IMR-90 (cell line): ENCODE measurements at regions not wholly inside any gene's neighbourhood (a gene's known extent, or its start where the extent isn't known, plus 50 kb on each side); places are given as distances from the start of the nearest gene placed in this dataset.
A peak's percentile ranks its signal among the peaks of the same experiment; 100 is the strongest.

Experiments
- ATAC-seq: fragments of 200-7000 bp; cut with Tn5 transposase; 2 replicates; pipeline ENCODE4 v1.9.1; 2020; ENCODE audit warnings: low read depth, mild to moderate bottlenecking, moderate library complexity
- BruUV-seq: library from RNA; stranded (reverse); fragments of 400-500 nt; replicated peaks from 2 replicates; lab custom pipeline; 2021; lab: Mats Ljungman, UMichigan
- CTCF ChIA-PET: fragments of 300-600 bp; formaldehyde crosslinking; extraction: SDS; loops from one replicate; lab custom pipeline; 2021; ENCODE audit warnings: antibody characterized with exemption; lab: Yijun Ruan, JAX
- POLR2A ChIA-PET: fragments of 300-600 bp; sonication (Branson Sonifier 250); formaldehyde crosslinking; loops from one replicate; lab custom pipeline; 2022; ENCODE audit warnings: antibody characterized with exemption; ENCODE audit not compliant: unreplicated experiment; lab: Charles Lee
- DNase-seq: peaks from one replicate; pipeline ENCODE4 v3.0.0; 2013
- H2AFZ ChIP-seq: replicated peaks from 2 replicates; pipeline ENCODE3; 2013; ENCODE audit warnings: low read length, mild to moderate bottlenecking; ENCODE audit not compliant: poor library complexity
- H2AK5ac ChIP-seq: 2 replicates; pipeline ENCODE4 v1.6.1; 2013; ENCODE audit warnings: low read depth, low read length, inconsistent platforms
- H2AK9ac ChIP-seq: replicated peaks from 2 replicates; pipeline ENCODE3; 2013; ENCODE audit warnings: mild to moderate bottlenecking, low read depth, low read length, moderate library complexity; ENCODE audit not compliant: poor library complexity
- H2BK120ac ChIP-seq: 2 replicates; pipeline ENCODE4 v1.6.1; 2013; ENCODE audit warnings: low read depth, low read length, inconsistent platforms
- H2BK15ac ChIP-seq: 3 replicates; pipeline ENCODE4 v1.6.1; 2013; ENCODE audit warnings: low read depth, low read length, inconsistent platforms
- H2BK20ac ChIP-seq: 2 replicates; pipeline ENCODE4 v1.6.1; 2013; ENCODE audit warnings: low read depth, mild to moderate bottlenecking, inconsistent platforms, low read length, moderate library complexity
- H2BK5ac ChIP-seq: 2 replicates; pipeline ENCODE4 v1.6.1; 2013; ENCODE audit warnings: mild to moderate bottlenecking, low read depth, low read length, inconsistent platforms; ENCODE audit not compliant: poor library complexity, severe bottlenecking
- H3K14ac ChIP-seq: replicated peaks from 2 replicates; pipeline ENCODE4 v1.6.1; 2013; ENCODE audit warnings: low read depth, low read length, inconsistent platforms
- H3K18ac ChIP-seq: 2 replicates; pipeline ENCODE4 v1.6.1; 2013; ENCODE audit warnings: low read depth, low read length, control low read depth
- H3K23ac ChIP-seq: 2 replicates; pipeline ENCODE4 v1.6.1; 2013; ENCODE audit warnings: low read depth, low read length, inconsistent platforms
- H3K27ac ChIP-seq: 2 replicates; pipeline ENCODE4 v1.5.1; 2013; ENCODE audit warnings: mild to moderate bottlenecking, control low read depth, low read length; ENCODE audit not compliant: insufficient read depth
- H3K27me3 ChIP-seq: 2 replicates; pipeline ENCODE4 v1.6.1; 2013; ENCODE audit warnings: low read length; ENCODE audit not compliant: control insufficient read depth, insufficient read depth
- H3K36me3 ChIP-seq: 2 replicates; pipeline ENCODE4 v1.6.1; 2013; ENCODE audit warnings: low read length, mixed read lengths; ENCODE audit not compliant: control insufficient read depth, insufficient read depth
- H3K4ac ChIP-seq: 2 replicates; pipeline ENCODE4 v1.6.1; 2013; ENCODE audit warnings: low read depth, low read length, inconsistent platforms
- H3K4me1 ChIP-seq: 2 replicates; pipeline ENCODE4 v1.6.1; 2013; ENCODE audit warnings: low read length, mixed read lengths; ENCODE audit not compliant: control insufficient read depth, insufficient read depth
- H3K4me2 ChIP-seq: 2 replicates; pipeline ENCODE4 v1.6.1; 2013; ENCODE audit warnings: low read depth, mild to moderate bottlenecking, control low read depth, low read length, moderate library complexity
- H3K4me3 ChIP-seq: 2 replicates; pipeline ENCODE4 v1.5.1; 2013; ENCODE audit warnings: low read depth, mild to moderate bottlenecking, control low read depth, low read length, moderate library complexity; ENCODE audit not compliant: insufficient read depth
- H3K56ac ChIP-seq: 2 replicates; pipeline ENCODE4 v1.6.1; 2013; ENCODE audit warnings: low read length, inconsistent platforms; ENCODE audit not compliant: insufficient read depth; ENCODE audit errors: extremely low read depth
- H3K79me1 ChIP-seq, 2 experiments: 2 replicates each; pipeline ENCODE4 v1.6.1; 2013; ENCODE audit warnings: low read length in 2 of 2, inconsistent platforms in 1 of 2, low read depth in 1 of 2
- H3K9ac ChIP-seq: 2 replicates; pipeline ENCODE4 v1.6.1; 2013; ENCODE audit warnings: low read depth, low read length, control low read depth
- H3K9me1 ChIP-seq: 2 replicates; pipeline ENCODE4 v1.6.1; 2013; ENCODE audit warnings: low read length, inconsistent platforms; ENCODE audit not compliant: insufficient read depth
- H3K9me3 ChIP-seq: 2 replicates; pipeline ENCODE4 v1.6.1; 2013; ENCODE audit warnings: low read length; ENCODE audit not compliant: control insufficient read depth, insufficient read depth
- H4K20me1 ChIP-seq: 2 replicates; pipeline ENCODE4 v1.6.1; 2013; ENCODE audit warnings: low read length, inconsistent platforms; ENCODE audit not compliant: insufficient read depth
- H4K5ac ChIP-seq: 2 replicates; pipeline ENCODE4 v1.6.1; 2013; ENCODE audit warnings: mild to moderate bottlenecking, low read depth, low read length, control low read depth
- H4K8ac ChIP-seq, 2 experiments: 2 replicates each; pipeline ENCODE4 v1.6.1; 2013; ENCODE audit warnings: low read depth in 2 of 2, low read length in 2 of 2, control low read depth in 1 of 2, inconsistent platforms in 1 of 2
- H4K91ac ChIP-seq: 2 replicates; pipeline ENCODE4 v1.6.1; 2013; ENCODE audit warnings: low read depth, low read length, inconsistent platforms; ENCODE audit not compliant: insufficient read depth
- CEBPB ChIP-seq: IDR thresholded peaks from 2 replicates; pipeline ENCODE4 v1.6.1; 2012; ENCODE audit warnings: low read depth, low read length, improper control_type of control experiment
- CHD1 ChIP-seq: IDR thresholded peaks from 2 replicates; pipeline ENCODE4 v1.6.1; 2012; ENCODE audit warnings: low read depth, low read length, improper control_type of control experiment
- CTCF ChIP-seq: conservative IDR thresholded peaks from 2 replicates; pipeline ENCODE4 v1.5.1; 2012; ENCODE audit warnings: mild to moderate bottlenecking, low read depth, low read length, improper control_type of control experiment
- FOS ChIP-seq: fragments of 150-350 bp; IDR thresholded peaks from 2 replicates; pipeline ENCODE4 v1.6.1; 2016; ENCODE audit warnings: low read depth, low read length
- MAZ ChIP-seq: IDR thresholded peaks from 2 replicates; pipeline ENCODE4 v1.6.1; 2012; ENCODE audit warnings: low read depth, mild to moderate bottlenecking, low read length, improper control_type of control experiment, moderate library complexity, borderline replicate concordance
- MXI1 ChIP-seq: IDR thresholded peaks from 2 replicates; pipeline ENCODE4 v1.6.1; 2012; ENCODE audit warnings: low read depth, mild to moderate bottlenecking, low read length, moderate library complexity, borderline replicate concordance
- NFE2L2 ChIP-seq: fragments of 150-350 bp; IDR thresholded peaks from 2 replicates; pipeline ENCODE4 v1.6.1; 2016; ENCODE audit warnings: low read depth, mild to moderate bottlenecking, low read length
- POLR2A ChIP-seq: IDR thresholded peaks from 2 replicates; pipeline ENCODE4 v1.6.1; 2012; ENCODE audit warnings: mild to moderate bottlenecking, low read depth, low read length
- RAD21 ChIP-seq: IDR thresholded peaks from 2 replicates; pipeline ENCODE4 v1.6.1; 2012; ENCODE audit warnings: low read length, improper control_type of control experiment
- RCOR1 ChIP-seq: IDR thresholded peaks from 2 replicates; pipeline ENCODE4 v1.6.1; 2012; ENCODE audit warnings: mild to moderate bottlenecking, low read length, improper control_type of control experiment; ENCODE audit not compliant: insufficient replicate concordance
- RFX5 ChIP-seq: IDR thresholded peaks from 2 replicates; pipeline ENCODE4 v1.8.0; 2012; ENCODE audit warnings: low read depth, mild to moderate bottlenecking, low read length, moderate library complexity
- SMC3 ChIP-seq: fragments of 150-350 bp; IDR thresholded peaks from 2 replicates; pipeline ENCODE4 v1.6.1; 2016; ENCODE audit warnings: low read depth, mild to moderate bottlenecking, antibody characterized with exemption, low read length, moderate library complexity
- USF2 ChIP-seq: fragments of 150-350 bp; IDR thresholded peaks from 2 replicates; pipeline ENCODE4 v1.6.1; 2017; ENCODE audit warnings: mild to moderate bottlenecking, antibody characterized with exemption, low read length, low read depth
- WGBS, 2 experiments: methylation state at CpG; one replicate each; pipeline versions ENCODE4 v1.1.5 to v1.1.7; 2013; ENCODE audit warnings: missing lambda C conversion rate in 2 of 2; ENCODE audit not compliant: insufficient read length in 1 of 2; ENCODE audit errors: extremely low coverage in 2 of 2; 5-methylcytosine and 5-hydroxymethylcytosine counted together
- dilution Hi-C: fragments of 300-500 bp; cut with HindIII; formaldehyde crosslinking; loops from one replicate; pipeline ENCODE4 v1.14.3; 2018; ENCODE audit warnings: low sequenced_read_pairs; ENCODE audit not compliant: unreplicated experiment
- in situ Hi-C: fragments of 300-500 bp; cut with MboI; formaldehyde crosslinking; loops from 3 replicates; pipeline ENCODE4 v1.14.3; 2019; ENCODE audit warnings: low sequenced_read_pairs, inconsistent platforms, mixed read lengths
- intact Hi-C: fragments of 100-400 bp; cut with micrococcal nuclease; formaldehyde crosslinking; loops from 2 replicates; pipeline ENCODE4 v1.10.0; 2022

- H3K4ac ChIP-seq, result no peak overlapping the region
- no peak overlapping the region for H4K8ac ChIP-seq
- ATAC-seq (no peak), DNase-seq (no peak)
- dilution Hi-C loops, result no loop called here
- peaks cover 5% of the 10 kb centered on the region for H3K9me3 ChIP-seq
- H3K9ac ChIP-seq, result no peak overlapping the region
- H2AK9ac ChIP-seq, result no peak overlapping the region
- no peak overlapping the region for H3K4me3 ChIP-seq
- TF ChIP-seq RCOR1 (no peak), USF2 (no peak), SMC3 (no peak), POLR2A (no peak), CEBPB (no peak), RAD21 (no peak), NFE2L2 (no peak), RFX5 (no peak), CHD1 (no peak), MXI1 (no peak), MAZ (no peak), FOS (no peak), CTCF (no peak)
- no peaks in the 10 kb centered on the region; a peak in 1 of 4 replicates for H3K79me1 ChIP-seq
- no peak overlapping the region; the same call in 1 of the 2 replicates for H2BK20ac ChIP-seq
- H3K23ac ChIP-seq, result no peak overlapping the region
- no peaks in the 10 kb centered on the region for H4K20me1 ChIP-seq
- H3K27me3 ChIP-seq, result no peaks in the 10 kb centered on the region
- no peak overlapping the region for H3K4me2 ChIP-seq
- no peaks in the 10 kb centered on the region for H3K36me3 ChIP-seq
- H3K9me1 ChIP-seq, result no peaks in the 10 kb centered on the region
- peaks cover 3% of the 10 kb centered on the region for H3K4me1 ChIP-seq
- no peak overlapping the region for H3K18ac ChIP-seq
- 100% methylated on average over 1 of the region's 5 CpGs; no CpG with 5 or more reads in 1 of the 2 experiments for WGBS, 2 experiments
- ChIA-PET CTCF (no interaction called here), POLR2A (no interaction called here)
- H2AFZ ChIP-seq, result no peak overlapping the region
- H4K5ac ChIP-seq, result no peak overlapping the region
- in situ Hi-C loops, result no loop called here
- no TSS peak for BruUV-seq
- no peak overlapping the region for H3K14ac ChIP-seq
- H3K27ac ChIP-seq, result no peak overlapping the region
- H2BK120ac ChIP-seq, result no peak overlapping the region
- no peak overlapping the region for H2BK5ac ChIP-seq
- intact Hi-C loops, result no loop called here
- H2BK15ac ChIP-seq, result no peak overlapping the region
- H3K56ac ChIP-seq, result no peak overlapping the region
- H4K91ac ChIP-seq, result no peak overlapping the region
- peak overlapping the region; percentile 2; the same call in 1 of the 2 replicates for H2AK5ac ChIP-seq
Observed at GRCh38 chr1:235006816-235007215, 121.8 kb downstream of the TOMM20 start.
